NCI-H1436 treated with DMSO at 0.1 percent for 48 hours (cell line): ENCODE measurements at regions not wholly inside any gene's neighbourhood (a gene's known extent, or its start where the extent isn't known, plus 50 kb on each side); places are given as distances from the start of the nearest gene placed in this dataset.

ENCODE experiments used
- DNase-seq: peaks from one replicate; lab custom pipeline; 2025; lab: John Stamatoyannopoulos, UW

GRCh38 chr3:164236851-164237250, 841.4 kb downstream of the SI start:
- no peak for DNase-seq

GRCh38 chr3:164235289-164236028, 842.8 kb downstream of the SI start:
- no peak for DNase-seq

GRCh38 chr3:164233951-164234350, 844.3 kb downstream of the SI start:
- DNase-seq: no peak

- DNase-seq: no peak
These were observed 846.6 kb downstream of the SI start for GRCh38 chr3:164231718-164232117.

GRCh38 chr3:164230385-164231094, 847.8 kb downstream of the SI start:
- DNase-seq: no peak

GRCh38 chr3:164224126-164224525, 854.2 kb downstream of the SI start:
- no peak for DNase-seq

- no peak for DNase-seq
These were observed 856.1 kb downstream of the SI start for GRCh38 chr3:164222197-164222596.

GRCh38 chr3:164221297-164221696, 857.0 kb downstream of the SI start:
- DNase-seq: no peak

- no peak for DNase-seq
These were observed 868.9 kb downstream of the SI start for GRCh38 chr3:164209363-164209762.

GRCh38 chr3:164208821-164209220, 869.5 kb downstream of the SI start:
- no peak for DNase-seq

- no peak for DNase-seq
These were observed 870.2 kb downstream of the SI start for GRCh38 chr3:164208048-164208447.

GRCh38 chr3:164200053-164200823, 878.1 kb downstream of the SI start:
- DNase-seq: no peak

- DNase-seq: no peak
These were observed 881.8 kb downstream of the SI start for GRCh38 chr3:164196477-164196876.

GRCh38 chr3:164194842-164195241, 883.5 kb downstream of the SI start:
- no peak for DNase-seq

GRCh38 chr3:164192974-164193373, 885.3 kb downstream of the SI start:
- DNase-seq: no peak

GRCh38 chr3:164190566-164190965, 887.7 kb downstream of the SI start:
- DNase-seq: no peak

- DNase-seq: no peak
These were observed 892.2 kb downstream of the SI start for GRCh38 chr3:164186095-164186494.

- DNase-seq: no peak
These were observed 899.1 kb downstream of the SI start for GRCh38 chr3:164179110-164179774.

GRCh38 chr3:164174059-164174458, 904.2 kb downstream of the SI start:
- DNase-seq: no peak

- DNase-seq: no peak
These were observed 922.9 kb downstream of the SI start for GRCh38 chr3:164155400-164155799.

GRCh38 chr3:164144824-164145223, 933.5 kb downstream of the SI start:
- no peak for DNase-seq

- no peak for DNase-seq
These were observed 945.4 kb downstream of the SI start for GRCh38 chr3:164132878-164133277.
